ENCODE measurements at regions not wholly inside any gene's neighbourhood (a gene's known extent, or its start where the extent isn't known, plus 50 kb on each side); places are given as distances from the start of the nearest gene placed in this dataset.

DNA sequence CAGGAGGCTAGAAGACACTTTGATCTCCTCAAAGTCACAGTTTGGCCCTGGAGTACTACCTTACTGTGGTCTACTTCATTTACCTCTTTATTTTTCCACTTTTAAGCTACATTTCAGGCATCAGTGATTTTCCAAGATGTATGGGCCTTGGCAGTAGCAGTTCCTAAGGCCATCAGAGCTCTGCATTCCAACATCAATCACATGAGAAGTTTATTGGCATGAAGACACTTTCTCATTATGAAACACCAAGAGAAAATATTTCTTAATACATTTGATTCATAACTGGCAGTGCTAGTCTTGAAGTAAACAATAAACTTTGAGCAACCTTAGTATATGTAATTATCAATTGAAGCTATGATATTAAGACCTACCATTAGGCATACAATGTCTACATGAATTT, 178.1 kb downstream of the IL15 start:
- ChIA-PET POLR2A (no interaction called here), CTCF (interaction anchor here (1.4 to 1.8 kb wide), 3 partner anchors 8 to 11 kb away, joined by 4 to 8 read pairs (median 5); no protein-coding TSS in a partner anchor)
- no peaks in the 10 kb centered on the region for H4K20me1 ChIP-seq (replicated peaks; ENCODE audit: control insufficient read depth, extremely low read depth, insufficient read depth, low read length)
- no peaks in the 10 kb centered on the region for H3K9me3 ChIP-seq (replicated peaks; ENCODE audit: control insufficient read depth, insufficient read depth, low read length)
- H3K27me3 ChIP-seq (ENCODE audit: control insufficient read depth in 2 of 2, insufficient read depth in 2 of 2, low read length in 2 of 2), result no peaks in the 10 kb centered on the region
- no peak overlapping the region for H3K4me2 ChIP-seq (ENCODE audit: insufficient read depth, low read length)
- peaks cover 2% of the 10 kb centered on the region for H3K9me1 ChIP-seq (replicated peaks; ENCODE audit: control insufficient read depth, extremely low read depth, insufficient read depth, low read length)
- no peak for FAIRE-seq
- no peak overlapping the region for H2AFZ ChIP-seq (ENCODE audit: low read depth, low read length)
- H3K79me2 ChIP-seq (ENCODE audit: control insufficient read depth, insufficient read depth, low read length), result no peaks in the 10 kb centered on the region
- intact Hi-C loops (cut with micrococcal nuclease) (no loop called here), dilution Hi-C loops (cut with MboI; ENCODE audit: extremely low pct_ligation_motif_present, low sequenced_read_pairs) (no loop called here)
- H3K4me1 ChIP-seq (ENCODE audit: control insufficient read depth, extremely low read depth, insufficient read depth, low read length), result no peaks in the 10 kb centered on the region
- no peak for DNase-seq (ENCODE audit: low read depth, low spot score)
- H3K36me3 ChIP-seq (ENCODE audit: control insufficient read depth in 2 of 2, extremely low read depth in 1 of 2, insufficient read depth in 2 of 2, low read length in 2 of 2), result no peaks in the 10 kb centered on the region
- H3K4me3 ChIP-seq (replicated peaks in 1 of 3; ENCODE audit: insufficient read depth in 1 of 3, low read depth in 1 of 3, low read length in 3 of 3), result no peak overlapping the region
- no TSS peak for BruUV-seq (replicated peaks)
- TF ChIP-seq, protein P1, sequence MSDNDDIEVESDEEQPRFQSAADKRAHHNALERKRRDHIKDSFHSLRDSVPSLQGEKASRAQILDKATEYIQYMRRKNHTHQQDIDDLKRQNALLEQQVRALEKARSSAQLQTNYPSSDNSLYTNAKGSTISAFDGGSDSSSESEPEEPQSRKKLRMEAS (IDR thresholded peaks at IDR 0.05; ENCODE audit: insufficient read depth, insufficient read length), result no peak
- TF ChIP-seq GATA2 (IDR thresholded peaks at IDR 0.05; ENCODE audit: insufficient read depth, insufficient read length, low read depth, low read length) (no peak), FOS (IDR thresholded peaks at IDR 0.05; ENCODE audit: borderline replicate concordance, insufficient read depth, low read length) (no peak), JUN (IDR thresholded peaks at IDR 0.05; ENCODE audit: borderline replicate concordance, insufficient read depth, insufficient read length, low read depth) (no peak), EZH2 (IDR thresholded peaks at IDR 0.05; ENCODE audit: borderline replicate concordance, low read depth, low read length, severe bottlenecking) (no peak), POLR2A (IDR thresholded peaks at IDR 0.05; ENCODE audit: low read depth, low read length) (no peak), POLR2AphosphoS5 (IDR thresholded peaks at IDR 0.05; ENCODE audit: insufficient read depth, low read depth, low read length) (no peak), MYC (IDR thresholded peaks at IDR 0.05; ENCODE audit: low read depth, low read length) (no peak)
- TF ChIP-seq, protein P2, sequence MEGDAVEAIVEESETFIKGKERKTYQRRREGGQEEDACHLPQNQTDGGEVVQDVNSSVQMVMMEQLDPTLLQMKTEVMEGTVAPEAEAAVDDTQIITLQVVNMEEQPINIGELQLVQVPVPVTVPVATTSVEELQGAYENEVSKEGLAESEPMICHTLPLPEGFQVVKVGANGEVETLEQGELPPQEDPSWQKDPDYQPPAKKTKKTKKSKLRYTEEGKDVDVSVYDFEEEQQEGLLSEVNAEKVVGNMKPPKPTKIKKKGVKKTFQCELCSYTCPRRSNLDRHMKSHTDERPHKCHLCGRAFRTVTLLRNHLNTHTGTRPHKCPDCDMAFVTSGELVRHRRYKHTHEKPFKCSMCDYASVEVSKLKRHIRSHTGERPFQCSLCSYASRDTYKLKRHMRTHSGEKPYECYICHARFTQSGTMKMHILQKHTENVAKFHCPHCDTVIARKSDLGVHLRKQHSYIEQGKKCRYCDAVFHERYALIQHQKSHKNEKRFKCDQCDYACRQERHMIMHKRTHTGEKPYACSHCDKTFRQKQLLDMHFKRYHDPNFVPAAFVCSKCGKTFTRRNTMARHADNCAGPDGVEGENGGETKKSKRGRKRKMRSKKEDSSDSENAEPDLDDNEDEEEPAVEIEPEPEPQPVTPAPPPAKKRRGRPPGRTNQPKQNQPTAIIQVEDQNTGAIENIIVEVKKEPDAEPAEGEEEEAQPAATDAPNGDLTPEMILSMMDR (IDR thresholded peaks at IDR 0.05; ENCODE audit: extremely low read depth in 1 of 2, insufficient read depth in 1 of 2, low read depth in 1 of 2, low read length in 2 of 2), result no peak
- H3K9ac ChIP-seq (replicated peaks; ENCODE audit: extremely low read depth, insufficient read depth, low read length), result no peak overlapping the region
- H3K27ac ChIP-seq (ENCODE audit: insufficient read depth, low read depth, low read length), result no peak overlapping the region
